Muscle of arm (tissue), 1 donor: ENCODE measurements at regions not wholly inside any gene's neighbourhood (a gene's known extent, or its start where the extent isn't known, plus 50 kb on each side); places are given as distances from the start of the nearest gene placed in this dataset.

Experiments
- DNase-seq: peaks from one replicate; pipeline ENCODE4 v3.0.0-alpha.2; 2013

DNA sequence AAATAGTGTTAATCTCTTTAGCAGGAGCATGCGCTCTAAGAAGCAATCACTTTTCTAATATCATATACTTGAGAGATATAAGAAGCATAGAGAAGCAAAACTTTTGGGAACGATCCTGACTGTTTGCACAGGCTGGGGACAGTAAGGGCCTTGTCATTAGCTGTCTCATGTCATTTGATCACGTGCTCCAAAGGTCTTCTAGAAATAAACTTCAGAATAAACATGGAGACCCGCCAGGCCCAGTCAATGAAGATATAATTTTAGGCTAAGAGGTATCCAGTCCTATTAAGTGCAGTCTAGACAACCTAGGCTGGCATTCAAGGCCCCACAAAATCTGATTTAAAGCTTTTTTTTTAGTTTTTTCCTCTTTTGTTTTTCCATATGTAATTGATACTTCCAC is 111.0 kb upstream of the APC start:
- DNase-seq = no peak

DNA sequence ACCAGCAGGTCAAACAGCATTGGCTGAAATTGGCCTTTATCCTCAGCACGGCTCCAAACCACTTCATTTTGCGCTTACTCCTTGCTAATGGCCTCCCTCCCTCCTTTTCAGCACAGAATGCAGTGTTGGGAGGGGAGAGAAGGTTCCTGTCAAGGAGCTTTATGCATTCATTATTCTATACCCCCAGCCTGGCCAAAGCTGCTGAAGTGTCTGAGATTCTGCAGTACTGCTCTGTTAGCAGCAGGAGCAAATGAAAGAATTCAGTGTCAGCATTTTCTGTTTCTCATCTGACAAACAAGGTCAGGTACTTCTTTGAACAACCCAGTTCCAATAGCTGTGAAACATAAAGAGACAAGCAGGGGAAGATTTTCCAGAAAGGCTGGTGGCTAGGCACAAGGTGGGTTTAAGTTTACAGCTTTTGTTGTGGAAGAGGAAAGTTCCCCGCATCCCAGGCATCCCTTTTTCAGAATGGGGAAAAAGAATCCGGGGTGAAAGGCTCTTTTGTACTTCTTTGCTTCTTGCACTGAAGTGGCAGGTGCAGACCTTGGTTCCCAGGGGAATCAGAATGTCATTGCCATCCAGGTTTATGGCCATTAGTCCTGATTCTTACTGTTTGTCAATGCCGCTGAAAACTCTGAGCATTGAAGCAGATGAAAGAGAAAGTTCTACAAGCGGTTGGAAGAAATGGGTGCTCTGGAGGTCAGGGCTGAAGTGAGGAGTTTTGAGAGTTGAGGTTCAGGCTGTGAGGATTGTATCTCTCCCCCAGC is 109.3 kb upstream of the APC start:
- DNase-seq = no peak

DNA sequence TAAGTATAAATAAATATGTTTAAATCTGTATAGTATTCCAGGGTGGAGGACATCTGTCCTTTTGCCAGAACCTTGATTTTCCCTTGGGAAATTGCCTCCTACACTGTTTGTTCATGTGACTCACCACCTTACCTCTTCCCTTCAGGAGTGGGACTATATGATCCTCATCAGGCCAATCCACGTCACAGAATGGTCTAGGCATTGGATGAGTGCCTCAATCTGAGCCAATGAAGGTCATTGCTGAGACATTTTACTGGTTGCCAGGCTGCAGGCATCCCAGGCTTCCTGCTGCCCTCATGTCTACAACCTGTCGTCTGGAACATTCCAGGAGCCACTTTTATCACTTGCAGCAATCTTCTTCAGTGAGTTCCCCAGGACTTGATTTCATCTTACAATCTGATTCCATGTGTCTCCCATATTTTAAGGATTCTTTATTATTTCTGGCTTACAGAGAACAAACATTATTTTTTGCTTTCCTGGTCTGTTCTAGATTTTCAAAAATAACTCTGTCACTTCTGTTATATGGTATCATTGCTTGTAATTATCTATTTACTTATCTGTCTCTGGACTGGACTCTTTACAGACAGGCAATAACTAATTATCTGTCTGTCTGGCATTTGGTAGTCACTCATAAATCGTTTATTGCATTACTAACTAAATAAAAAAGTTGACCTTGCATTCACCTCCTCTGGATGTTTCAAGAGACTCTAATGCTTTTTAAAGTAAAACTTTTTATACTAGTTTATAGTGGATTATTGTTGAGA is 107.3 kb upstream of the APC start:
- no peak for DNase-seq

DNA sequence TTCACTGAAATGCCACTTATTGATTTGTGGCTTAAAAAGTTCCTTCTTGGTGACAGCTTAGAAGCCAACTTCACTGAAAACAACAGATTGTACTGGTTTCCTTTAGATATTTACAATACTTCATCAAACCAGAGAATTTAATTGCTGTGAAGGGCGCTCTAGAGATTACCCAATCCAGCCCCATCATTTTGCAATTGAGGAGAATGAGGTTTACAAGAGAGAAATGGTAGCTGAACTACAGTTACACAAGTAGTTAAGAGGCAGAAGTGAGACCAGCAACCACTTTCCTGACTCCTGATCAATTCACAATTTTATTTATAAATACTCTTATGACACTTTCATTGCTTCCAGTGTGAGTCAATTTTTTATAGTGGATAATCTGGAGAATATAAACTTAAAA is 103.5 kb upstream of the APC start:
- no peak for DNase-seq

DNA sequence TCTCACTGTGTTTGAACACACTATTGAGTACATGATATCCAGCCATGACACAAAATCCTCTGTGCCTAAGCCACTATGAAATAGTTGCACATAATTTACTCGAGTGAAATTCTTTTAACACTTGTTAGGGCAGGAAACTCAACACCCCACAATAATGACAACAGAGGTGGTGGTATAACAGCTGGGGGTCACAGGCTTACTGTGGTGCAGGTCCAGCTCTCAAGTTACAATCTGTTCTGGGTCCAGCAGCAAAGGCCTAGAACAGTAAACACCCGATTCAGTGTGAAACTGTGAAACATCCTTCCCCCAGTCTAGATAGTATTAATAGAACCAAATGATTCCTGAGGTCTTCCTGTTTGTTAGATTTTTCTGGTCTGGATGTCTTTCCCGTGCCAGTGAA is 102.9 kb upstream of the APC start:
- DNase-seq = no peak

DNA sequence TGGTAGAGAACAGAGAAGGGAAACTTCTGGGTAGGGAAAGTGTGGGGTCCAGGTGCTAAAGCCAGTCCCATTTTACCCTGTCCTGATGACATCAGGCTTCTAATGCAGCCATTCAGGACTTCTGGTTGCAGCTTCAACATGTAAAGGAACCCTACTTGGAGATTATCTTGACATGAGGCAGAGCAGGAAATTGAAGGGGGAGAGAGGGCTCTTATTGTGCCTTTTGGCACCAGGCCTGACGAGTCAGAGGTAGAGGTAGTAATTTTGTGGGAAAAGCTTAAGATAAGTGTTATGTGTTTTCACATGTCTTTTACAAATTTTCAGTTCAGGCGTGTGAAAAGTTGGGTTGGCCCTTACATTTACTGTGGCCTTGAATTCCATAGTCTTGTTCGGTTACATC is 102.4 kb upstream of the APC start:
- no peak for DNase-seq

DNA sequence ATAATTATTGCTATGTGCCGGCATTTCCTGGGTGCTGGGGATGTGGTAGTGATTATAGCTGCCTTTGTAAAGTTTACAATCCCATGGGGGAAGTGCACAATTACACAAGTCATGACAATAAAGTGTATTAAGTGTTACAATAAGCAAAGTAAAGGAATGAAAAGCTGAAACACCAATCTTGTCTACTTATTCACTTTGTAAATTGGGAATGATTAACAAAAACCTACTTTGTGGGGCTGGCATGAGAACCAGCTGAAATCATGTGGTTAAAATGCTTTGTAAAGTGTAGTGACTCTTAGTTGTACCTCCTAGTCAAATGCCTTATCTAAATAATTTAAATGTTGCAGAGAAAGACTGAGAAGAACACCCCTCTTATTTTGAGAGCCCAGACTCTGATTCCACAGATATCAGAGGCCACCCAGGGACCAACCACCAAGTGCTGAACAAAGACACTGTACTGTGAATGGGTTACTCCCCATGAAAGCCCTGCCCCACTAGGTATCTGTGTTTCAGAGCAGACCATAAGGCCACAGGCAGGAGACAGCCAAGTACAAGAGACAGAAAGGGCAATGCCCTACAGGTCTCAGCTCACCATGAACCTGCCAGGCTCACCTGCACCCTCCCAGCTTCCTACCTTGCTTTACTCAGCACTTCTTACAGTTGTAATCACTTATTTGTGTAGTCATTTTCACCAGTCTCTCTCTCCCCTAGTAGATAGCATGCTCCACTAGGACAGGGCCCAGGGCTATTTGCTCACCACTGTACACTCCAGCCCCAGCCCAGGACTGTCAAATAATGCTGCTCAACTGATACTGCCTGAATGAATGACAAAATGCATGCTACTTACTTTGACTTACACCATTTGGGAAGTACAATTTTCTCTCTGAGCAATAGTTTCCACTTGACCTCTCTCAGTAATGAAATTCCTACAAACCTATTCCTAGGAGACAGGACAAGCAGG is 101.6 kb upstream of the APC start:
- no peak for DNase-seq

DNA sequence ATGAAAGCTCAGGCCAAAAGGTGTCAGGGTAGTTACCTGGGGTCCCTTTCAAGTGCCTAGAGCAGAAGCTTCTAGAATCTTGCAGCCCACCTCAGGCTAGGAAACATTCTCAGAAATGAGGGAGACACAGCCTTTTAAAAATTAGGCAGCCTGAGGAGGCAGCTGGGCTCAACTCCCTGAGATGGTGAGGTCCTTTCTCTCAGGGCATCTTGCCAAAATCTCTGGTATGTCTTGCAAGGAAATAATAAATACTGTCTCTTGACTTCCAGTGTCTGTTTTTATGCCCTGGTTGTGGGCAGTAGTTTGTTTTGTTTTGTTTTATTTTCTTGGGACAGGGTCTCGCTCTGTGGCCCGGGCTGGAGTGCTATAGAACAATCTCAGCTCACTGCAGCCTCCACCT is 100.9 kb upstream of the APC start:
- DNase-seq = no peak

DNA sequence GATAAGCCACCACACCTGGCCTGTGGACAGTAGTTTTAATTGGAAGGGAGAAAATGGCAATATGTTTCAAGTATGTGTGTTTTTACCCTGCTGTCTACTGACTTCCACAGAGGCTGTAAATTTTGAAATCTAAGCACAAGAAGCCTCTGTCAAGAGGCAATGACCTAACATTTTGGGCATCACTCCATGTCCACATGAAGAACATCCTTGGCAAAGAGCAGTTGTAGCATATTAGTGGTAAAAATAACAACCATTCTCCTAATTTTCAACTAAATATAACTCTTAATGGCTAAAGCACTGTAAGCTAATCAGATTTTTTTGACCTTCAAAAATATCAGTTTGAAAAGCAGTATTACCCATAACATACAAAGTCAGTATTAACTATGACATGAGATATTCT is 100.3 kb upstream of the APC start:
- peak; percentile 50 for DNase-seq

DNA sequence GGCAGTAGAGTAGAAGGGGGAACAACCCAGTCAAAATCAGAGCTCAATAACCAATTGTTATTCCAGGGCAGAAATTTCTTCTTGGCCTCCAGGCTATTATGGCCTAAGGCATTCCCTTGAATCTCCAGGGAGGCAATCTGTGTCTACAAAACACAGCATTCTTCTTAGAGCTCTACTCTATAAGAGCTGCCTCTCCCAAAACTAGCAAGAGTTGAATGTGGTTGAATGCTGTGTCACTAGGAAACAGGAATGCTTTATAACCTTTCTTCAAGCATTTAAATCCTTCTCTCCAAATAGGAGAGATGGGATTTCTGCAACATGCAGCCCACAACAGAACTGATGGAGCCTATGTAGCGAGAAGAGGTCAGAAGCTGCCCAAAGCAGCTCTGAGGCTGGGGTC is 97.1 kb upstream of the APC start:
- DNase-seq = no peak

DNA sequence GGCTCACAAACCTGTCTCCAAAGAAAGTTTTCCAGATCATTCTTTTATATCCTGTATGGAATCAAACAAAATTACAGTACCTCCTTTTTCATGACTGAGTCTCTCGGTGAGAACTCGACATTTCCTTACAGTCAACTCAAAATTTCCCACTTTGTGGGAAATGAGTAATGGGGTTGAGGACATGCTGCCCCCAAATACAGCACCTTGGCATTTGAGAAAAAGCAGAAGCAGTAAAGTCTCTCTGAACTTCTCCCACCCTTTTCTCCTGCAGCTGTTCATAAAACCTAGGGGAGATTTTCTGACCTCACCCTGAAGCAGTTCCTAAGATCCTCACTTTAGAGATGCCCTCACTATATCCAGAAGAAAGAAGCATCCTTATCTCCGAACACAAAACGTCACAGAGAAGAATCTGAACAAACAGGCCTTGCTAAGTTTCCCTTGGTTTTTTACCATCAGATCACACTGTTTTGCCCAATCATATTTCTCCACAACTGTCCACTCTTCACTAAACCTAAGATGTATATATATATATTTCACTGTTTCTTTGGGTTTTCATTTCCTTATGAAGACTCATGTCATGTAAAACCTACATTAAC is 96.1 kb upstream of the APC start:
- DNase-seq = no peak

DNA sequence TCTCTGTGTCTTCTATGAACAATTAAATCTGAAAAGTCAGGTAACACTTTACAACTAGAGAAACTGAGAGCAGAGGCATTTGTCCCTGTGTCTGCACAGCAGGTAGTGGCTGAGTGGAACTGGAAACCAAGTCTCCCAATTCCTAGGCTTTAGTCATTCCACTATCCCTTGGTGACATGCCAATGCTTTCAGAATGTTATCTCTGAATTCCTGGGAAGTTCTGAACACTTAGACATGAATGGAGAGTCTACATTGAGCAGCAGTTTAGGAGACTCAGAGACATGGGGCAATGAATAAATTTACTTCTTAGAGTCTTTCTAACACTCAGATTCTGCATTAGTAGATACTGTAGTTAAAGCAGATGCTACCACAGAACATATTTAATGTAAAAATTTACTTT is 94.8 kb upstream of the APC start:
- DNase-seq = no peak

DNA sequence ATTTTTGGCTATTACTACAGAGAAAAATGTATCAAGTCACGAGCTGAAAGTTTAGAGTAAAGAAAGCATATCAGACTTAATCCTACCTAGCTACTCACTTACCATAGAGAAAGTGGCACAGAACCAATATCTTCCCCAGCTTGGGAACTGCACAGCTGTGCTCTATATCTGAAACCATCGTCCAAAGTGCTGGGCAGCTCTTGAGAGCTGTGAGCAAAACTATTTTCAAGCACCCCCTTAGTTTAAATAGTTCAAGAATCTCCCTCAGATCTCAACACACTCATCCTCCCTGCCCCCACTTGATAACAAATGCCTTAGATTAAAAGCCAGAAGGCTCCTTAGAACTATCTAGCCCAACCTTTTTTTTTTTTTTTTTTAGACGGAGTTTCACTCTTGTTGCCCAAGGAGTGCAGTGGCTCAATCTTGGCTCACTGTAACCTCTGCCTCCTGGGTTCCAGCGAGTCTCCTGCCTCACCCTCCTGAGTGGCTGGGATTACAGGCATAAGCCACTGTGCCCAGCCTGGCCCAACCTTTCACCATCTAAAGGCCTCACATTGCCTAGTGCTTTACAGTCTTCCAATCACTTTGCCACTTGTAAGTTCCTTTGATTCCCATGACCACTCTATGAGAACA is 94.2 kb upstream of the APC start:
- DNase-seq = no peak

DNA sequence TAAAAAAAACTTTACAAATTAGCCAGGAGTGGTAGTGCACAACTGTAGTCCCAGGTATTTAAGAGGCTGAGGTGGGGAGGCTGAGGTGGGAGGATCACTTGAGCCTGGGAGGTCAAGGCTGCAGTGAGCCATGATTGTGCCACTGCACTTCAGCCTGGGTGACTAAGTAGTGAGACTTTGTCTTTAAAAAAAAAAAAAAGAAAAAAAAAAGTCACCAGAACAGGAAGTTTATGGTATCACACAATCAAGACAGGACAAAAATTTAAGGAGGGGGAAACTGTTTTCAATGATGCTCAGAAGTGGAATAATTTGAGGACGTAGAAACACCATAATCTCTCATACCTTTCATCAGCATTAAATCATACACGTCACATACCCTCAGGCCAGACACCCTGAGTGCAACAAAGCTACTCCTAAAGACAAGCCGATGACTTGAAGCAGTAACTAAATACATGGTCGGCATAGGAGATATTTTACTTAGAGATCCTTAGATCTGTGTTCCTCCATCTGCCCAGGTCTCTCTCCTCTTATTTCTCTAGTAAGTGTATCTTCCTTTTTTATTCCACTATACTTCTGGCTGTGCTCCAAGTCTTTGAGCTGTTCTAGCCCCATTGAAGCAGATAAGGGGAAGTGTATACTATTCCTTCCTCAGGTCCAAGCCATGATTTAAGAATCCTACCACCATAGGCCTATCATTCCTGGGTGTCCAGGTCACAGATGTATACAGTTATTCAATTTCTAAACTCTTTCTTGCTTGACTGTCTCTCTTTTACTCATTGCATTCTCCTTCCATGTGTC is 91.3 kb upstream of the APC start:
- DNase-seq = no peak

DNA sequence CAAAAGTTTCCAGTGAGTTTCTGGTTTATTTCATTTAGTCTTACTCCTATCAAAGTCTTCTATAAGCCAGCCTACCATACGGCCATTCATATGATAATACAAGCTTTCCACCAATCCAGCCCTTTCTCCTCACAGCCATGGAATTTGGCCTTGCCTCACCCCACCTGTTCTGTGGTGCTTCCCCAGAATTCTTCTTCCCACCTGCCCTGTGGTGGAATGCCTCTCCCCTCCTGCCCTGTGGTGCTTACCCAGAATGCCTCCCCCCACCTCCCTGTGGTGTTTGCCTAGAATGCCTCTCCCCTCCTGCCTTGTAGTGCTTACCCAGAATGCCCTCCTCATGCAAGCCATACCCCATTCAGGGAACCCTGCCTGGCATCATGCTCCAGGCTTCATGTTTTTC is 90.3 kb upstream of the APC start:
- no peak for DNase-seq

DNA sequence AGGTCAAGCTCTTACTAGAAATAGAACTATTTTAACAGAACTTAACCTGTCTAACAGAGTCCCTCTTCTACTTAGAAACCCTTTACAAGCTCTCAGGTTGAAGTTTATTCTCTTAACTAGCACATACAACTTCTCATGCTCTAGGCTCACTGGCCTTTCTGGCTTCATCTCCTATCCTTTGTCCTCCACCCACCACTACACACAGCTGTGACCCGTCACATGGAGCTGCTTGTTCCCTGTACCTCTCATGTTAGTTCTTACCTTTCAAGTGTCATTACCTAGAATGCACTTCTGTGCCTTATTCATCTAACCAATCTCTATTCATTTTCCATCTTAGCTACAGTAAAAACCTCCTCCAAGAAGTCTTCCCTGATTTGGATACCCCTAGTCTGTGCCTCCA is 89.4 kb upstream of the APC start:
- DNase-seq = no peak

DNA sequence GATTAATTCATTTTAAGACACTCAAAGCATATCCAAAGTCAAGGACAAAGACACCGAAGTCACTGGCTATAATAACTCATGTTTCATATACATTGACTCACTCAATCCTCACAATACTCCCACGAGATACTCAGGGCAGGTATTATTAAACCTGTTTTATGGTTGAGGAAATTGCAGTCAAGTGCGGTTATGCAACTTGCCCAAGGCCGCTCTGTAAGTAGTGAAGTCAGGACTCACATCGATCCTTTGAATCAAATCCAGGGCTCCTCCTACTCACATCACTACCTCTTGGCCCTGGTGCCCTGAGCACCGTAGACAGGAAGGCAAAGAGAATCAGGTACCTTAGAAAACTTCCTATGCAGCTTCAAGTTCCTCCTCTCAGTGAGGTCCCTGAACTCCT is 87.8 kb upstream of the APC start:
- no peak for DNase-seq

DNA sequence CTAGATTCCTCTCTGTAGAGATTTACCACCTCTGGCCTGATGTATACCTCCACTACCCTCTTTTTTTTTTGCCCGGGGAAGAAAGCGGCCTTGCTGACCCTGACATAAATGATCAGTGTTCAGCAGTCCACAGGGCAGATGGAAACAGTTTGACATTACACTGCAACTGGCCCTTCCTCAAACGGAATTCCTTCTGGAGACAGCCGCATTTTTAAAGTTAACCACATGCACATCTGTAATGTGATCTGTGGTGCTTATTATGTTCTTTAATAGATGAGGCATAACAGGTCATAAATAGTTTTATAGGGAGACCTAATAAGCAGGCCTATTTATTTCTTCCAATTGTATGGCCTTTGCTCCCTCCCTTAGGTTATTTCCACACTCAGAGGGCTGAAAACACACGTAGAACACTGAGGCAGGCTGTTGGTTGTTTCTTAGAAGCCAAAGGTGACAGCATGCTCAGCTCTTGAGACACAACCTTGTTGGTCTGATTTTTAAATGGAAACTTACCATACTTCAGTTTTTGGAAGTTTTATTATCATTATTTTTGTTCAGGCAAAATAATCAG is 84.0 kb upstream of the APC start:
- DNase-seq = no peak

DNA sequence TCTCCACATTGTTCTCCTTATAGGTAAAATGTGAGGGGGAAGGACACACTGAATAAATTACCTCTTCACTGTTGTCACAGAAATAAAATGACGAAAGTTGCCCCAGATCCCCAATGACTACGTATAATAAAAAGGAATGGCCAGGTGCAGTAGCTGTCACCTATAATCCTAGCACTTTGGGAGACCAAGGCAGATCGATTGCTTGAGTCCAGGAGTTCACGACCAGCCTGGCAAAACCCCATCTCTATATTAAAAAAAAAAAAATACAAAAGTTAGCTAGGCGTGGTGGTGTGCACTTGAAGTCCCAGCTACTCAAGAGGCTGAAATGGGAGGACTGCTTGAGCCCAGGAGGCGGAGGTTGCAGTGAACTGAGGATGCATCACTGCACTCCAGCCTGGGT is 82.2 kb upstream of the APC start:
- no peak for DNase-seq

DNA sequence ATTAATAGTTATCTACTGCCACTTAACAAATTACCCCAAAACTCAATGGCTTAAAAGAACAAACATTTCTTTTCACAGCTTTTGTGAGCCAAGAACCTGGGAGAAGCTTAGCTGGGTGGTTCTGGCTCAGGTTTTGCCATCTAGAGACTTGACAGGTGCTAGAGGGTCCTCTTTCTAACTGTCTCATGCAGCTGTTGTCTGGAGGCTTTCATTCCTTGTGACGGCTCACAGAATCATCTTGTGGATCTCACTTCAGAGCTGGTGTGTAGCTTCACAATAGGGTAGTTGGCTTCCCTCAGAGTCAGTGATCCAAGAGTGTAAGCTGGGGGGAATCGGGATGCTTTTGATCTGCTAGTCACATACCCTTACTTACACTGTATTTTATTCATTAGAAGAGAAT is 81.2 kb upstream of the APC start:
- DNase-seq = no peak
